ENCODE measurements at regions not wholly inside any gene's neighbourhood (a gene's known extent, or its start where the extent isn't known, plus 50 kb on each side); places are given as distances from the start of the nearest gene placed in this dataset.

DNA sequence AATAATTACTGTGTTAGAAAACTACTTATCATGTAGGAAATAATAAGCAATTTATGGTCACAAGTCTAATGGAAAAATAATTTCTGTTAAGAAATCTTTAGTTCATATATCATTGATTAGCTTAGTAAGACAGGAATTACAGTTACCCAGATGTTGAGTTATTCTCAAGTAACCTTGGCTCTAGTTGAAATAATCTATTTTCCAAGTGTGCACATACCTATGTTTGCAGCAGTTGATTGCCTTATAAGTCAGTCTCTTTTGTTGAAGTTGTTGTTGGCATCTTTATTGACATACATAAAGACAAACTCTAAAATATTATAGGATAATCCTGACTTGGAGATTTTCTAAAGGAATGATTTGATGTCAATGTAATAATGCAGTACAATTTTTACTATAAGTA is 511.4 kb upstream of the KLF12 start:
- Histone ChIP-seq H3K4me3 (no peak overlapping the region), H3K36me3 (no peaks in the 10 kb centered on the region), H3K9me3 (no peaks in the 10 kb centered on the region), H3K4me1 (no peaks in the 10 kb centered on the region), H3K27ac (no peak overlapping the region), H3K27me3 (no peaks in the 10 kb centered on the region)
- DNase-seq (ENCODE audit: extremely low spot score in 2 of 2) = no peak
- intact Hi-C loops (cut with DNase I) = no loop called here
- TF ChIP-seq POLR2AphosphoS5 (IDR thresholded peaks at IDR 0.05; ENCODE audit: insufficient read depth in 1 of 2, low read depth in 1 of 2) (no peak), POLR2A (IDR thresholded peaks at IDR 0.05) (no peak)
- TF ChIP-seq, protein P1, sequence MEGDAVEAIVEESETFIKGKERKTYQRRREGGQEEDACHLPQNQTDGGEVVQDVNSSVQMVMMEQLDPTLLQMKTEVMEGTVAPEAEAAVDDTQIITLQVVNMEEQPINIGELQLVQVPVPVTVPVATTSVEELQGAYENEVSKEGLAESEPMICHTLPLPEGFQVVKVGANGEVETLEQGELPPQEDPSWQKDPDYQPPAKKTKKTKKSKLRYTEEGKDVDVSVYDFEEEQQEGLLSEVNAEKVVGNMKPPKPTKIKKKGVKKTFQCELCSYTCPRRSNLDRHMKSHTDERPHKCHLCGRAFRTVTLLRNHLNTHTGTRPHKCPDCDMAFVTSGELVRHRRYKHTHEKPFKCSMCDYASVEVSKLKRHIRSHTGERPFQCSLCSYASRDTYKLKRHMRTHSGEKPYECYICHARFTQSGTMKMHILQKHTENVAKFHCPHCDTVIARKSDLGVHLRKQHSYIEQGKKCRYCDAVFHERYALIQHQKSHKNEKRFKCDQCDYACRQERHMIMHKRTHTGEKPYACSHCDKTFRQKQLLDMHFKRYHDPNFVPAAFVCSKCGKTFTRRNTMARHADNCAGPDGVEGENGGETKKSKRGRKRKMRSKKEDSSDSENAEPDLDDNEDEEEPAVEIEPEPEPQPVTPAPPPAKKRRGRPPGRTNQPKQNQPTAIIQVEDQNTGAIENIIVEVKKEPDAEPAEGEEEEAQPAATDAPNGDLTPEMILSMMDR (IDR thresholded peaks at IDR 0.05) = no peak

DNA sequence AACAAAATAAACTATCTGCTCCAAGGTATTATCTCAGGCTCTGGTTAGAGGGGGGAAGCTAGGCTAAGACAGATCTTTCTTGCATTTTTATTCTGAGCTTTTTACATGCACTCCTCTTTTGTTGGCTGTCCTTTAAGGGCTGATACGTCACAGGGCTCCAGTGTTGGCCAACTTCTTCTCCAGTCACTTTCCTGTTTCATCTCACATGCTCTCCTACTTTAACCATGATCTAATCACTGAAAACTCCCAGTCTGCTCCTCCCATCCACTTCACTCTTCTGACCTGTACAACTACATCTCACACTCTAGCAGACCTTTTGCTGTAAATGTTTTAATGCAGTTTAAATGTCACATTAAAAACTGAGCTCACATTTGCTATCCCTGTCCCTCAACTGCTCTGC is 510.0 kb upstream of the KLF12 start:
- TF ChIP-seq POLR2AphosphoS5 (IDR thresholded peaks at IDR 0.05; ENCODE audit: insufficient read depth in 1 of 2, low read depth in 1 of 2) (no peak), POLR2A (IDR thresholded peaks at IDR 0.05) (no peak)
- TF ChIP-seq, protein P1 (IDR thresholded peaks at IDR 0.05) = no peak
- no peak overlapping the region for H3K27ac ChIP-seq

DNA sequence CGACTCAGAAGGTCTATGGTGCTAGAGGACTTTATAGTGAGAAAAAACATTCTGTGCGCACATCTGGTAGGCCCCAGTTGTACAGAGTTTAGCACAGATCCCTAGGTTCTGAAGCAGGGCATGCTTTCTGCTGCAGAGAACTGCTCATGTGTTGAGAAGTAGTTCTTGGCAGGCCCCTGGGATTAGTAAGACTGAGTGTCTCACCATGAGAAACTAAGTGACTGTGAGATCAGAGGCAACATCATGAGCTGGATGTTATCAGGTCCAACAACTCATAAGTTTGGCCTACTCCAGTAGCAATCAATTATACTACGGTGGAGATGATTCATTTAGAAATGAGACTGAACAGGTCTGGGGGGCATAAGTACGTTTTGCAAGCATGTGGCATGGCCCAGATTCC is 507.4 kb upstream of the KLF12 start:
- Histone ChIP-seq H3K27me3 (no peaks in the 10 kb centered on the region), H3K27ac (no peak overlapping the region), H3K4me3 (no peak overlapping the region), H3K4me1 (no peaks in the 10 kb centered on the region), H3K36me3 (no peaks in the 10 kb centered on the region), H3K9me3 (no peaks in the 10 kb centered on the region)
- TF ChIP-seq, protein P1 (IDR thresholded peaks at IDR 0.05) = no peak
- TF ChIP-seq POLR2AphosphoS5 (IDR thresholded peaks at IDR 0.05; ENCODE audit: insufficient read depth in 1 of 2, low read depth in 1 of 2) = no peak
- intact Hi-C loops (cut with DNase I) = no loop called here
- DNase-seq (ENCODE audit: extremely low spot score in 2 of 2) = no peak

More for the DNA sequence above, 510.0 kb upstream of the KLF12 start:
- H3K4me3 ChIP-seq = no peak overlapping the region
- no peaks in the 10 kb centered on the region for H3K9me3 ChIP-seq
- no peaks in the 10 kb centered on the region for H3K4me1 ChIP-seq
- intact Hi-C loops (cut with DNase I) = no loop called here
- H3K36me3 ChIP-seq = no peaks in the 10 kb centered on the region
- no peaks in the 10 kb centered on the region for H3K27me3 ChIP-seq
- no peak for DNase-seq (ENCODE audit: extremely low spot score in 2 of 2)

DNA sequence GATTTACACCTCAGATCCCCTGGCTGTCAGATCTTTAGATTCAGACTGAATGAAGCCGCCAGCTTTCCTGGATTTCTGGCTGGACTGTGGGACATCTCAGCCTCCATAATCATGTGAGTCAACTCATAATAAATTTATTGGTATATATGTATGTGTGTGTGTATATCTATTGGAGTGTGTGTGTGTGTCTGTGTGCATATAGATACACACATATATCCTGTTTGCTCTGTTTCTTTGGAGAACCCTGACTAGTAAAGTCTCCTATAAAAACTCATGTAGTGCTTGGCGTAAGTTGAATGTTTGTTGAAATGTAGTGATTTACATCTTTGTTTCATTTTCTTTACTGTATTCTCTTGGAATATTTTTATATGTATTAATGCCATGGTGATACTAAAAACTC is 499.5 kb upstream of the KLF12 start:
- H3K36me3 ChIP-seq = no peaks in the 10 kb centered on the region
- no peaks in the 10 kb centered on the region for H3K9me3 ChIP-seq
- no peak for DNase-seq (ENCODE audit: extremely low spot score in 2 of 2)
- H3K4me3 ChIP-seq = no peak overlapping the region
- no peak overlapping the region for H3K27ac ChIP-seq
- TF ChIP-seq, protein P1 (IDR thresholded peaks at IDR 0.05) = no peak
- TF ChIP-seq POLR2AphosphoS5 (IDR thresholded peaks at IDR 0.05; ENCODE audit: insufficient read depth in 1 of 2, low read depth in 1 of 2) (no peak), POLR2A (IDR thresholded peaks at IDR 0.05) (no peak)
- no peaks in the 10 kb centered on the region for H3K27me3 ChIP-seq
- no peaks in the 10 kb centered on the region for H3K4me1 ChIP-seq
- intact Hi-C loops (cut with DNase I) = no loop called here

DNA sequence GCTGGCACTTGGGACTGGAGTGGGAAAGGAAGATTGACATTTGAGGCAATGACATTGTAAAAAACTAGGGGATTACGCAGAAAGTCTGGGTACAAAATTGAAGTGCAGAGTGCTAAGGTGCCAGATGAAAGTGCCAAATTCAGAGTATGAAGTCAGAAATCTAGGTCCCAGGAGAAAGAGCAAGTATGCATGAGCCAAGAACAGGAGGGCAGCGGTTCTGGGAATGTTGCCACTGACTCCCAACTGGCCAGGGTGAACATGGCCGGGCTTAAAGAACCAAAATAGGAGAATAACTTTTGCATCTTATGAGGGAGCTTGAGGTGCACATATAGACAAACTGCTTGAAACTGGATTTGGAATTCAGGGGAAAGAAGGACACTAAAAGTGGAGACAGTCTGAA is 495.8 kb upstream of the KLF12 start:
- Histone ChIP-seq H3K27me3 (no peaks in the 10 kb centered on the region), H3K27ac (no peak overlapping the region), H3K36me3 (no peaks in the 10 kb centered on the region), H3K4me3 (no peak overlapping the region), H3K9me3 (no peaks in the 10 kb centered on the region), H3K4me1 (no peaks in the 10 kb centered on the region)
- intact Hi-C loops (cut with DNase I) = no loop called here
- DNase-seq (ENCODE audit: extremely low spot score in 2 of 2) = no peak
- TF ChIP-seq POLR2A (IDR thresholded peaks at IDR 0.05) = no peak
- TF ChIP-seq, protein P1 (IDR thresholded peaks at IDR 0.05) = no peak
- no peak for TF ChIP-seq POLR2AphosphoS5 (IDR thresholded peaks at IDR 0.05; ENCODE audit: insufficient read depth in 1 of 2, low read depth in 1 of 2)
